ENCODE measurements at regions not wholly inside any gene's neighbourhood (a gene's known extent, or its start where the extent isn't known, plus 50 kb on each side); places are given as distances from the start of the nearest gene placed in this dataset.

DNA sequence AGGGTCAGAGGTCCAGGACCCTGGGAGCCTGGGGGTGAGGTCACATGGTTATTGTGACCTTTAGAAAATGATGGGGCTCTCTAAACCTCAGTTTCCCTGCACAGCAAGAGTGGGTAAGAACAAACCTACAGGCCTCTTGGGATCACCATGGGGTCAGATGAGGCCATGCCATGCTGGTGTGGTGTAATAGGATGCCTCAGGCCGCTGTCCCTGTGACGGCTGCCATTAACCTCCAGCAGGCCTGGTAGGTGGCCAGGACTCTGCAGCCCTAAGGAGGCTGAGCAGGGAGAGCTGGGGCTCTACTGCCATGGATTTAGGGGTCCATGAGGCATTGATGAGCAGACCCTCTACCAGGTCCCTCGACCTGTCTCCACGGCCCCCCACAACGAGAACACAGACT lies 265.5 kb downstream of the CTTN start:
- no peaks in the 10 kb centered on the region for H3K9me3 ChIP-seq (ENCODE audit: control insufficient read depth, low read length)
- H3K27me3 ChIP-seq (ENCODE audit: control insufficient read depth, insufficient read depth, low read length) = peaks cover 4% of the 10 kb centered on the region
- H3K4me3 ChIP-seq (ENCODE audit: low read length) = no peak overlapping the region
- no peaks in the 10 kb centered on the region for H3K36me3 ChIP-seq (ENCODE audit: control insufficient read depth, insufficient read depth, low read length)
- no peak overlapping the region for H3K9ac ChIP-seq (ENCODE audit: low read length)
- no peaks in the 10 kb centered on the region for H3K4me1 ChIP-seq (ENCODE audit: control insufficient read depth, insufficient read depth, low read length)

DNA sequence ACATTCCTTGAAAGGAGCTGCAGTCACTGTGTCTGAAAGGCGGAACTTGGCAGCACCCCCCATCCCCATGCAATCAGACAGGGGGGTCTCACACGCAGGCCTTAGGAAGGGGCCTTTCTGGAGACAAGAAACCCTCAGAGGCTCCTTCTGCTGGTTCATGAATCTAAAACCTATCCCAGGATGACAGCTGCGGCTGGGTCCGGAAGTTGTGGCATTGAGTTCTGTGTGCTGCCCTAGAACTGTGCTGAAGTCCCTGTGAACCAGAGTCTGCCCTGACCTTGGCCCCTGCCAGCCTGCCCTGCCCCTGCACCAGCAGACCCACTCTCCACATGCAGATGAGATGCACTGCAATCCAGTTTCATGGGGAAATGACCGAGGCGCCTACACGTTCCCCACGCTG lies 268.0 kb downstream of the CTTN start:
- Histone ChIP-seq H3K9ac (ENCODE audit: low read length) (no peak overlapping the region), H3K27me3 (ENCODE audit: control insufficient read depth, insufficient read depth, low read length) (peaks cover 4% of the 10 kb centered on the region)

DNA sequence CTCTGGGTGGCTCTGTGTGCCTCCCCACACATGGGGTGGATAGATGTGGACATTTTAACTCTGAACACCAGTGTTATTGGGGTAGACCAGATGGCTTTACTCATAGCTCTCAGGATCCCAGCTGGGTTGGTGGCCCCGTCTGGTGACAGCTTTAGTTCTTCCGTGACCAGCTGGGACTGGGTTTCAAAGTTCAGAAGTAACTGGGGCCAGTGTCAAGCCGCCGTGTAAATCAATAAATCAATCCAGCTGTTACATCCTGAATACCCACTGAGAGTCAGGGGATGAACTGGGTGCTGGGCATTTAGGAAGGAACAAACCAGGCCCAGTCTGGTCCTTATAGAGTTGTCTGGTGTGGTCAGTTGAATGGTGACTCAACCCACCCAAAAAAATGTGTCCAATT lies 269.4 kb downstream of the CTTN start:
- Histone ChIP-seq H3K27me3 (ENCODE audit: control insufficient read depth, insufficient read depth, low read length) (peaks cover 4% of the 10 kb centered on the region), H3K4me3 (ENCODE audit: low read length) (no peak overlapping the region), H3K9ac (ENCODE audit: low read length) (no peak overlapping the region), H3K4me1 (ENCODE audit: control insufficient read depth, insufficient read depth, low read length) (no peaks in the 10 kb centered on the region), H3K36me3 (ENCODE audit: control insufficient read depth, insufficient read depth, low read length) (no peaks in the 10 kb centered on the region), H3K9me3 (ENCODE audit: control insufficient read depth, low read length) (no peaks in the 10 kb centered on the region)

More for the DNA sequence above, 268.0 kb downstream of the CTTN start:
- H3K4me3 ChIP-seq (ENCODE audit: low read length) = no peak overlapping the region
- no peaks in the 10 kb centered on the region for H3K4me1 ChIP-seq (ENCODE audit: control insufficient read depth, insufficient read depth, low read length)
- no peaks in the 10 kb centered on the region for H3K36me3 ChIP-seq (ENCODE audit: control insufficient read depth, insufficient read depth, low read length)
- H3K9me3 ChIP-seq (ENCODE audit: control insufficient read depth, low read length) = no peaks in the 10 kb centered on the region

GRCh38 chr11:70668204-70669202 lies 270.2 kb downstream of the CTTN start:
- H3K27me3 ChIP-seq (ENCODE audit: control insufficient read depth, insufficient read depth, low read length) = peaks cover 4% of the 10 kb centered on the region
- no peak overlapping the region for H3K4me3 ChIP-seq (ENCODE audit: low read length)
- H3K9me3 ChIP-seq (ENCODE audit: control insufficient read depth, low read length) = no peaks in the 10 kb centered on the region
- H3K9ac ChIP-seq (ENCODE audit: low read length) = no peak overlapping the region
- H3K4me1 ChIP-seq (ENCODE audit: control insufficient read depth, insufficient read depth, low read length) = no peaks in the 10 kb centered on the region
- no peaks in the 10 kb centered on the region for H3K36me3 ChIP-seq (ENCODE audit: control insufficient read depth, insufficient read depth, low read length)

- Histone ChIP-seq H3K4me3 (ENCODE audit: low read length) (no peak overlapping the region), H3K36me3 (ENCODE audit: control insufficient read depth, insufficient read depth, low read length) (no peaks in the 10 kb centered on the region), H3K9ac (ENCODE audit: low read length) (no peak overlapping the region), H3K27me3 (ENCODE audit: control insufficient read depth, insufficient read depth, low read length) (no peaks in the 10 kb centered on the region), H3K4me1 (ENCODE audit: control insufficient read depth, insufficient read depth, low read length) (no peaks in the 10 kb centered on the region), H3K9me3 (ENCODE audit: control insufficient read depth, low read length) (no peaks in the 10 kb centered on the region)
Observed at GRCh38 chr11:70669281-70669680, 271.0 kb downstream of the CTTN start.

GRCh38 chr11:70669871-70670675 lies 271.7 kb downstream of the CTTN start:
- Histone ChIP-seq H3K36me3 (ENCODE audit: control insufficient read depth, insufficient read depth, low read length) (no peaks in the 10 kb centered on the region), H3K4me1 (ENCODE audit: control insufficient read depth, insufficient read depth, low read length) (no peaks in the 10 kb centered on the region), H3K27me3 (ENCODE audit: control insufficient read depth, insufficient read depth, low read length) (no peaks in the 10 kb centered on the region), H3K9ac (ENCODE audit: low read length) (no peak overlapping the region), H3K9me3 (ENCODE audit: control insufficient read depth, low read length) (no peaks in the 10 kb centered on the region), H3K4me3 (ENCODE audit: low read length) (no peak overlapping the region)

GRCh38 chr11:70670676-70671034 lies 272.3 kb downstream of the CTTN start:
- Histone ChIP-seq H3K4me1 (ENCODE audit: control insufficient read depth, insufficient read depth, low read length) (no peaks in the 10 kb centered on the region), H3K4me3 (ENCODE audit: low read length) (no peak overlapping the region), H3K9me3 (ENCODE audit: control insufficient read depth, low read length) (no peaks in the 10 kb centered on the region), H3K9ac (ENCODE audit: low read length) (no peak overlapping the region), H3K27me3 (ENCODE audit: control insufficient read depth, insufficient read depth, low read length) (no peaks in the 10 kb centered on the region), H3K36me3 (ENCODE audit: control insufficient read depth, insufficient read depth, low read length) (no peaks in the 10 kb centered on the region)

DNA sequence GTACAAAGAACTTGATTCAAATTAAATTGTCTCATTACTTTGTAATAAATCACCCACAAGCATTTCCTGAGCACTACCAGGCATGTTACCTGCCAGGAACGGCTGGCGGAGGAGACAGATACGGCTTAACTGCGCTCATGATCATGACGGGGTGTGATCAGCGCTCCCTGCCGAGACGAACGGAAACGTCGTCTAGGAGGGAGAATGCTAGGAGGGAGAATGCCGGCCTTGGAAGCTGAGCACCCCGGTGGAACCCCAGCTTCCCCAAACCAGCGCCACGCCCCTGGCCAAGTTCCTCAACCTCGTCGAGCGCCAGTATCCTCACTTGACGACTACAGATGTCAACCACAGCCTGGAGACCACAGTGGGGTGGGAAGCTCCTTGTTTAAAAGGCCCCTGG lies 272.8 kb downstream of the CTTN start:
- H3K36me3 ChIP-seq (ENCODE audit: control insufficient read depth, insufficient read depth, low read length) = no peaks in the 10 kb centered on the region
- H3K27me3 ChIP-seq (ENCODE audit: control insufficient read depth, insufficient read depth, low read length) = no peaks in the 10 kb centered on the region
- no peaks in the 10 kb centered on the region for H3K9me3 ChIP-seq (ENCODE audit: control insufficient read depth, low read length)
- no peak overlapping the region for H3K4me3 ChIP-seq (ENCODE audit: low read length)
- peaks cover 3% of the 10 kb centered on the region for H3K4me1 ChIP-seq (ENCODE audit: control insufficient read depth, insufficient read depth, low read length)
- no peak overlapping the region for H3K9ac ChIP-seq (ENCODE audit: low read length)

DNA sequence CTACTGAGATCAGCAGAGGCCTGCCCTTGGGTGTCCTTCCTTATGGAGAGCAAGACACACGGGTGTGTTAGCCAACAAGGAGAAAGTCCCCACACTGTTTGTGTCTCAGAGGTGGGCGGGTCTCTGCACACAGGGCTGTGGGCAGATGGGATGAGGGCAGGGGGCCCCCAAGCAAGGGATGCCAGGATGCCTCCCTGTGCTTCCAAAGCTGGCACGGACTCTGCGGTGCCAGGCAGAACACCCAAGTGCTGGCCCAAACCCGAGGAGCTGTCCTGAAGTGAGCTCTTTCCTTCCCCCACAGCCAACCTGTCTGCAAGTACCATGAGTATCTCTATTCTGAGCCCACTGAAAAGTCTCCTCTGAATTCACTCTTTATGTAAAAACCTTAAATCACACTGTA lies 273.3 kb downstream of the CTTN start:
- H3K9ac ChIP-seq (ENCODE audit: low read length) = no peak overlapping the region
- no peak overlapping the region for H3K4me3 ChIP-seq (ENCODE audit: low read length)
- no peaks in the 10 kb centered on the region for H3K27me3 ChIP-seq (ENCODE audit: control insufficient read depth, insufficient read depth, low read length)
- no peaks in the 10 kb centered on the region for H3K36me3 ChIP-seq (ENCODE audit: control insufficient read depth, insufficient read depth, low read length)
- no peaks in the 10 kb centered on the region for H3K9me3 ChIP-seq (ENCODE audit: control insufficient read depth, low read length)
- peaks cover 5% of the 10 kb centered on the region for H3K4me1 ChIP-seq (ENCODE audit: control insufficient read depth, insufficient read depth, low read length)

GRCh38 chr11:70672991-70673653 lies 274.8 kb downstream of the CTTN start:
- H3K36me3 ChIP-seq (ENCODE audit: control insufficient read depth, insufficient read depth, low read length) = no peaks in the 10 kb centered on the region
- H3K9me3 ChIP-seq (ENCODE audit: control insufficient read depth, low read length) = no peaks in the 10 kb centered on the region
- H3K4me1 ChIP-seq (ENCODE audit: control insufficient read depth, insufficient read depth, low read length) = peaks cover 5% of the 10 kb centered on the region
- H3K4me3 ChIP-seq (ENCODE audit: low read length) = no peak overlapping the region
- no peak overlapping the region for H3K9ac ChIP-seq (ENCODE audit: low read length)
- H3K27me3 ChIP-seq (ENCODE audit: control insufficient read depth, insufficient read depth, low read length) = no peaks in the 10 kb centered on the region

- Histone ChIP-seq H3K9ac (ENCODE audit: low read length) (no peak overlapping the region), H3K27me3 (ENCODE audit: control insufficient read depth, insufficient read depth, low read length) (no peaks in the 10 kb centered on the region), H3K36me3 (ENCODE audit: control insufficient read depth, insufficient read depth, low read length) (no peaks in the 10 kb centered on the region), H3K4me1 (ENCODE audit: control insufficient read depth, insufficient read depth, low read length) (peaks cover 5% of the 10 kb centered on the region), H3K9me3 (ENCODE audit: control insufficient read depth, low read length) (no peaks in the 10 kb centered on the region), H3K4me3 (ENCODE audit: low read length) (no peak overlapping the region)
Observed at GRCh38 chr11:70674605-70675004, 276.3 kb downstream of the CTTN start.

Data from mucosa of stomach (tissue), 1 donor.